Tibial nerve (tissue), 4 donors: ENCODE measurements at regions not wholly inside any gene's neighbourhood (a gene's known extent, or its start where the extent isn't known, plus 50 kb on each side); places are given as distances from the start of the nearest gene placed in this dataset.

ENCODE experiments used
- DNase-seq, 2 donors: peaks; one replicate each; pipeline ENCODE4 v3.0.0-alpha.2; 2019; ENCODE audit warnings: low spot score in 2 of 2
- H3K27ac ChIP-seq, 4 donors: fragments of 200-600 bp; sonication (generic) in 3 of 4; one replicate each; pipeline ENCODE4 v1.5.1; 2017 to 2019; ENCODE audit warnings: mild to moderate bottlenecking in 1 of 4
- H3K27me3 ChIP-seq, 2 donors: fragments of 200-600 bp; sonication (generic) in 1 of 2; one replicate each; pipeline versions ENCODE4 v1.5.1 to v1.6.0; 2017 to 2019
- H3K36me3 ChIP-seq, 3 donors: fragments of 200-600 bp; sonication (generic); one replicate each; pipeline ENCODE4 v1.5.1; 2018 to 2019
- H3K4me1 ChIP-seq, 4 donors: fragments of 200-600 bp; sonication (generic) in 3 of 4; one replicate each; pipeline ENCODE4 v1.5.1; 2017 to 2019
- H3K4me3 ChIP-seq, 4 donors: fragments of 200-600 bp; sonication (generic) in 3 of 4; one replicate each; pipeline ENCODE4 v1.5.1; 2017 to 2019; ENCODE audit warnings: mild to moderate bottlenecking in 1 of 4, moderate library complexity in 1 of 4
- H3K9me3 ChIP-seq, 4 donors: fragments of 200-600 bp; sonication (generic) in 3 of 4; one replicate each; pipeline ENCODE4 v1.5.1; 2017 to 2019
- EP300 ChIP-seq, 2 donors: sonication (generic); formaldehyde crosslinking; IDR thresholded peaks; one replicate each; pipeline ENCODE4 v1.6.1; 2017; ENCODE audit warnings: antibody characterized with exemption in 2 of 2, mild to moderate bottlenecking in 1 of 2
- POLR2A ChIP-seq, 2 donors: fragments of 450-650 bp; IDR thresholded peaks; one replicate each; pipeline ENCODE4 v1.6.1; 2017; ENCODE audit warnings: antibody characterized with exemption in 2 of 2, mild to moderate bottlenecking in 2 of 2, moderate library complexity in 2 of 2
- WGBS, 2 donors: methylation state at CpG; one replicate each; pipeline ENCODE4 v1.1.5; 2018; 5-methylcytosine and 5-hydroxymethylcytosine counted together
- TF ChIP-seq, protein P1 (sequence below), 5 experiments: fragments of 200-600 bp in 3 of 5; fragments of 450-650 bp in 2 of 5; sonication (generic) in 3 of 5; IDR thresholded peaks; one replicate each; pipeline ENCODE4 v1.5.1; 2016 to 2019; ENCODE audit warnings: antibody characterized with exemption in 5 of 5, mild to moderate bottlenecking in 3 of 5, moderate library complexity in 2 of 5

DNA sequence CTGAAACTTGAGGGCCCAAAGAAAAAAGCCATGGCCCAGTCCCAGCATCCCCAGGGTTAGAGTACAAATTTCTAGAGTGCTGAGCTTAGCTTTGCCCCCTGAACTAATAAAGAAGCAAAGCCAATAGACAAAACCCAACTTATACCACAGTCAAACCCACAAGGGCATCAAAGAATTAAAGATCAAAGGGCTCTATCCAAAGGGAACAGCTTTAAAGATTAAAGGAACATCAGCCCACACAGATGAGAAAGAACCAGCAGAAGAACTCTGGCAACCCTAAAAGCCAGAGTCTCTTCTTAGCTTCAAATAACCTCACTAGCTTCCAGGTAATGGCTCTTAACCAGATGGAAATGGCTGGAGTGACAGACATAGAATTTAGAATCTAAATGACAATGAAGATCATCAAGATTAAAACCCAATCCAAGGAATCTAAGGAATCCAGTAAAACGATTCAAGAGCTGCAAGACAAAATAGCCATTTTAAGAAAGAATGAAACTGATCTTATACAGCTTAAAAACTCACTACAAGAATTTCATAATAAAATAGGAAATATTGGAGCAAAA lies 93.9 kb downstream of the YIPF5 start:
- no peak for DNase-seq
- H3K4me1 ChIP-seq = no peaks in the 10 kb centered on the region
- 27 to 37% methylated on average over 1 of the region's 1 CpG for WGBS, 2 donors
- no peaks in the 10 kb centered on the region for H3K27me3 ChIP-seq
- TF ChIP-seq, protein P1, sequence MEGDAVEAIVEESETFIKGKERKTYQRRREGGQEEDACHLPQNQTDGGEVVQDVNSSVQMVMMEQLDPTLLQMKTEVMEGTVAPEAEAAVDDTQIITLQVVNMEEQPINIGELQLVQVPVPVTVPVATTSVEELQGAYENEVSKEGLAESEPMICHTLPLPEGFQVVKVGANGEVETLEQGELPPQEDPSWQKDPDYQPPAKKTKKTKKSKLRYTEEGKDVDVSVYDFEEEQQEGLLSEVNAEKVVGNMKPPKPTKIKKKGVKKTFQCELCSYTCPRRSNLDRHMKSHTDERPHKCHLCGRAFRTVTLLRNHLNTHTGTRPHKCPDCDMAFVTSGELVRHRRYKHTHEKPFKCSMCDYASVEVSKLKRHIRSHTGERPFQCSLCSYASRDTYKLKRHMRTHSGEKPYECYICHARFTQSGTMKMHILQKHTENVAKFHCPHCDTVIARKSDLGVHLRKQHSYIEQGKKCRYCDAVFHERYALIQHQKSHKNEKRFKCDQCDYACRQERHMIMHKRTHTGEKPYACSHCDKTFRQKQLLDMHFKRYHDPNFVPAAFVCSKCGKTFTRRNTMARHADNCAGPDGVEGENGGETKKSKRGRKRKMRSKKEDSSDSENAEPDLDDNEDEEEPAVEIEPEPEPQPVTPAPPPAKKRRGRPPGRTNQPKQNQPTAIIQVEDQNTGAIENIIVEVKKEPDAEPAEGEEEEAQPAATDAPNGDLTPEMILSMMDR (IDR thresholded peaks at IDR 0.05) = no peak
- TF ChIP-seq EP300 (IDR thresholded peaks at IDR 0.05) (no peak), POLR2A (IDR thresholded peaks at IDR 0.05) (no peak)
- H3K27ac ChIP-seq = no peak overlapping the region
- H3K4me3 ChIP-seq = no peak overlapping the region
- no peaks in the 10 kb centered on the region for H3K36me3 ChIP-seq
- H3K9me3 ChIP-seq = peaks cover 0 to 18% (median 0%) of the 10 kb centered on the region in 4 donors

DNA sequence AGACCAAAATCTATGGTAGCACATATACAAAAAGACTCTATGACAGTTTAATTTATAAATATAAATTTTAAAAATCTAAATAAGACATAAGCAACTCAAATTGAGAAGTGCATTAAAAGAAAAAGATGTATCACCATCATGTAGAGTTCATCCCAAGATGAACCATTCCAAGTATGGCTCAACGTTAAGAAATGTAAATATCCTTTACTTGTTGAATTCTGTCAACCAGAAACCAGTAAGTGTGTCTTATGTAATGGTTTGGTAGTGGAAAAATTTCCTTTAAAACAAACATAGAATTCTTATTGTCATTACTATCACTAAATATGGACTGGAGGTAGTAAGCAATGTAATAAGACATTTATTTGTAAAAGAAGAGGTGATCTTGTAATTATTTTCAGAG lies 87.3 kb downstream of the YIPF5 start:
- whole genome bisulfite sequencing, 2 donors = 96 to 100% methylated on average over 1 of the region's 1 CpG
- peaks cover 0 to 19% (median 0%) of the 10 kb centered on the region in 4 donors for H3K9me3 ChIP-seq
- H3K36me3 ChIP-seq = no peaks in the 10 kb centered on the region
- H3K4me3 ChIP-seq = no peak overlapping the region
- TF ChIP-seq EP300 (IDR thresholded peaks at IDR 0.05) (no peak), POLR2A (IDR thresholded peaks at IDR 0.05) (no peak)
- TF ChIP-seq, protein P1 (IDR thresholded peaks at IDR 0.05) = no peak
- H3K27ac ChIP-seq = no peak overlapping the region
- DNase-seq = no peak
- no peaks in the 10 kb centered on the region for H3K27me3 ChIP-seq
- no peaks in the 10 kb centered on the region for H3K4me1 ChIP-seq

DNA sequence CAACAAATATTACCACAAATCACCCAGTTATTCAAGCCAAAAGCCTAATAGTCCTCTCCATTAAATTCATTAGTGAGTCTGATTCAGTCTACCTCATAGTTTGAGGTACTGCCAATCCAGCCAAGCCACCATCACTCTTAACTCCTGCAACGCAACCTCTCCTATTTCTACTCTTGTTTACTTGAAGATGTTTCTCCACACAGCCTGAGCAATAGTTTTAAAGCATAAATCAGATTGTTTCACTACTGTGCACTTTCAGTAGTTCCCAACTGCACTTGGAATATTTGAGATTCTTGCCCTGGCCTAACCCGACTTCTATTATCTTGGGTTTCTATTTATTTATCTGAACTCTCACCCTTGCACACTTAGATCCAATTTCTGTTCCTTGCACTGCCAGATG lies 85.5 kb downstream of the YIPF5 start:
- no peaks in the 10 kb centered on the region for H3K36me3 ChIP-seq
- WGBS, 2 donors = 36 to 48% methylated on average over 2 of the region's 2 CpGs
- TF ChIP-seq, protein P1 (IDR thresholded peaks at IDR 0.05) = no peak
- TF ChIP-seq POLR2A (IDR thresholded peaks at IDR 0.05) (no peak), EP300 (IDR thresholded peaks at IDR 0.05) (no peak)
- peaks cover 0 to 18% (median 0%) of the 10 kb centered on the region in 4 donors for H3K9me3 ChIP-seq
- H3K4me3 ChIP-seq = no peak overlapping the region
- no peak for DNase-seq
- H3K27ac ChIP-seq = no peak overlapping the region
- H3K4me1 ChIP-seq = peaks cover 0 to 12% (median 0%) of the 10 kb centered on the region in 4 donors
- no peaks in the 10 kb centered on the region for H3K27me3 ChIP-seq

DNA sequence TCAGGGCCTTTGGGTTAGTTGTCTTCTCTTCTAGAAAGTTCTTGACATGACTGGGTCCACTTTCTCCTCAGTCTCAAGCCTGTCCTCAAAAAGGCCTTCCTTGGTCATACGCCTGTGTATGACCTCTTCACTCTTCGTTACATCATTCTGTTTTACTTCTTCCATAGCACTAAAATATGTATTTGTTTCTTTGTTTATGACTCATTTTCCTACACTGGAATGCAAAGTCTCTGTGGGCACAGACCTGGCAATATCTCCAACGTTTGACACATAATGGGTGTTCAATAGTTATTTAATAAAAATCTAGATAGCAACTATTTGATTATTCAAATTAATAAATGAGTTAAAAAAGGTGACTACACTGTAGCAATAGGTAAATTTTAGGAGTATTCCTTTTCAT lies 85.1 kb downstream of the YIPF5 start:
- H3K36me3 ChIP-seq = no peaks in the 10 kb centered on the region
- peaks cover 0 to 16% (median 0%) of the 10 kb centered on the region in 4 donors for H3K9me3 ChIP-seq
- DNase-seq = no peak
- WGBS, 2 donors = 55 to 57% methylated on average over 3 of the region's 3 CpGs
- no peak for TF ChIP-seq POLR2A (IDR thresholded peaks at IDR 0.05)
- TF ChIP-seq, protein P1 (IDR thresholded peaks at IDR 0.05) = no peak
- TF ChIP-seq EP300 (IDR thresholded peaks at IDR 0.05) = no peak
- peaks cover 0 to 12% (median 0%) of the 10 kb centered on the region in 4 donors for H3K4me1 ChIP-seq
- no peaks in the 10 kb centered on the region for H3K27me3 ChIP-seq
- H3K4me3 ChIP-seq = no peak overlapping the region
- H3K27ac ChIP-seq = no peak overlapping the region

DNA sequence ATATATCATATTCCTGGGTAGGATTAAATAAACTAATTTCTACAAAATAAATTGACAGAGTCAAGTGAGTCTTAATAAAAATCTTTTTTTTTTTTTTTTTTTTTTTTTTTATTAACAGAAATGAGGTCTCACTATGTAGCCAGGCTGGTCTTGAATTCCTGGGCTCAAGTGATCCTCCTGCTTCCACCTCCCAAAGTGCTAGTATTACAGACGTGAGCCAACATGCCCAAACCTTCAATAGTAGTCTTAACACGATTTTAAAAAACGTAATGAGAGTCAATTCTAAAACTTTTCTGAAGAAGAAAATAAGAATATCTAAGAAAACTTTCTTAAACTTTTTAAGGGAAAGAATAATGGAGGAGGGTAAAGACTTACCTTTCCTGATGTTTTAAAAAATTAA lies 84.2 kb downstream of the YIPF5 start:
- no peak overlapping the region for H3K27ac ChIP-seq
- peaks cover 0 to 12% (median 0%) of the 10 kb centered on the region in 4 donors for H3K4me1 ChIP-seq
- peaks cover 0 to 10% (median 0%) of the 10 kb centered on the region in 4 donors for H3K9me3 ChIP-seq
- no peaks in the 10 kb centered on the region for H3K36me3 ChIP-seq
- no peak for DNase-seq
- 90 to 95% methylated on average over 3 of the region's 3 CpGs for WGBS, 2 donors
- TF ChIP-seq POLR2A (IDR thresholded peaks at IDR 0.05) = no peak
- no peak for TF ChIP-seq EP300 (IDR thresholded peaks at IDR 0.05)
- TF ChIP-seq, protein P1 (IDR thresholded peaks at IDR 0.05) = no peak
- H3K4me3 ChIP-seq = no peak overlapping the region
- H3K27me3 ChIP-seq = no peaks in the 10 kb centered on the region
